ENCODE measurements at regions not wholly inside any gene's neighbourhood (a gene's known extent, or its start where the extent isn't known, plus 50 kb on each side); places are given as distances from the start of the nearest gene placed in this dataset.

GRCh38 chr10:130998046-130998435, 313.5 kb downstream of the TCERG1L start:
- H3K27me3 ChIP-seq (replicated peaks; ENCODE audit: insufficient read depth, low read depth, low read length, poor library complexity): no peaks in the 10 kb centered on the region
- H3K4me3 ChIP-seq (ENCODE audit: low read depth, low read length, poor library complexity, severe bottlenecking): no peak overlapping the region
- no peak for TF ChIP-seq CTCF (conservative IDR thresholded peaks at IDR 0.05; ENCODE audit: low read depth, low read length)
- no peak for TF ChIP-seq EZH2 (IDR thresholded peaks at IDR 0.05; ENCODE audit: borderline replicate concordance, low read depth, low read length, poor library complexity, severe bottlenecking)
- ChIA-PET POLR2A (ENCODE audit: low non-redundant PET) (no interaction called here), CTCF (no interaction called here)
- H3K4me1 ChIP-seq (ENCODE audit: insufficient read depth, low read length, poor library complexity, severe bottlenecking): peaks cover 17% of the 10 kb centered on the region
- no peak for DNase-seq (ENCODE audit: low spot score)
- H3K9me3 ChIP-seq (ENCODE audit: low read depth, low read length, poor library complexity, severe bottlenecking): peaks cover 8% of the 10 kb centered on the region
- no peaks in the 10 kb centered on the region for H3K36me3 ChIP-seq (ENCODE audit: insufficient read depth, low read length, poor library complexity, severe bottlenecking)
- BruUV-seq (replicated peaks): no TSS peak
- intact Hi-C loops (cut with micrococcal nuclease; ENCODE audit: unreplicated experiment): no loop called here
- H3K27ac ChIP-seq (ENCODE audit: low read depth, low read length, poor library complexity, severe bottlenecking): no peak overlapping the region

- Histone ChIP-seq H3K9me3 (ENCODE audit: low read depth, low read length, poor library complexity, severe bottlenecking) (peaks cover 8% of the 10 kb centered on the region), H3K4me3 (ENCODE audit: low read depth, low read length, poor library complexity, severe bottlenecking) (no peak overlapping the region), H3K36me3 (ENCODE audit: insufficient read depth, low read length, poor library complexity, severe bottlenecking) (no peaks in the 10 kb centered on the region), H3K4me1 (ENCODE audit: insufficient read depth, low read length, poor library complexity, severe bottlenecking) (peaks cover 20% of the 10 kb centered on the region), H3K27ac (ENCODE audit: low read depth, low read length, poor library complexity, severe bottlenecking) (no peak overlapping the region), H3K27me3 (replicated peaks; ENCODE audit: insufficient read depth, low read depth, low read length, poor library complexity) (no peaks in the 10 kb centered on the region)
- no peak for DNase-seq (ENCODE audit: low spot score)
- TF ChIP-seq EZH2 (IDR thresholded peaks at IDR 0.05; ENCODE audit: borderline replicate concordance, low read depth, low read length, poor library complexity, severe bottlenecking): no peak
- TF ChIP-seq CTCF (conservative IDR thresholded peaks at IDR 0.05; ENCODE audit: low read depth, low read length): no peak
- intact Hi-C loops (cut with micrococcal nuclease; ENCODE audit: unreplicated experiment): no loop called here
- ChIA-PET POLR2A (ENCODE audit: low non-redundant PET) (no interaction called here), CTCF (no interaction called here)
- BruUV-seq (replicated peaks): no TSS peak
Measured at GRCh38 chr10:130998642-130999041, 312.9 kb downstream of the TCERG1L start.

GRCh38 chr10:130999376-131000202, 311.9 kb downstream of the TCERG1L start:
- Histone ChIP-seq H3K4me1 (ENCODE audit: insufficient read depth, low read length, poor library complexity, severe bottlenecking) (peaks cover 23% of the 10 kb centered on the region), H3K4me3 (ENCODE audit: low read depth, low read length, poor library complexity, severe bottlenecking) (no peak overlapping the region), H3K9me3 (ENCODE audit: low read depth, low read length, poor library complexity, severe bottlenecking) (peaks cover 8% of the 10 kb centered on the region), H3K36me3 (ENCODE audit: insufficient read depth, low read length, poor library complexity, severe bottlenecking) (no peaks in the 10 kb centered on the region), H3K27ac (ENCODE audit: low read depth, low read length, poor library complexity, severe bottlenecking) (no peak overlapping the region), H3K27me3 (replicated peaks; ENCODE audit: insufficient read depth, low read depth, low read length, poor library complexity) (no peaks in the 10 kb centered on the region)
- no TSS peak for BruUV-seq (replicated peaks)
- DNase-seq (ENCODE audit: low spot score): no peak
- TF ChIP-seq CTCF (conservative IDR thresholded peaks at IDR 0.05; ENCODE audit: low read depth, low read length): no peak
- no peak for TF ChIP-seq EZH2 (IDR thresholded peaks at IDR 0.05; ENCODE audit: borderline replicate concordance, low read depth, low read length, poor library complexity, severe bottlenecking)
- intact Hi-C loops (cut with micrococcal nuclease; ENCODE audit: unreplicated experiment): no loop called here
- ChIA-PET POLR2A (ENCODE audit: low non-redundant PET) (no interaction called here), CTCF (no interaction called here)

All from A673 (cell line).